ENCODE measurements at regions not wholly inside any gene's neighbourhood (a gene's known extent, or its start where the extent isn't known, plus 50 kb on each side); places are given as distances from the start of the nearest gene placed in this dataset.
A peak's percentile ranks its signal among the peaks of the same experiment; 100 is the strongest.

- H3K9me3 ChIP-seq (ENCODE audit: low read depth, low read length) = no peaks in the 10 kb centered on the region
- no peaks in the 10 kb centered on the region for H3K36me3 ChIP-seq (ENCODE audit: insufficient read depth, low read length)
- H3K4me3 ChIP-seq = no peak overlapping the region
- no peak for DNase-seq (ENCODE audit: low read depth, low spot score)
- no peak for TF ChIP-seq EZH2 (IDR thresholded peaks at IDR 0.05)
- no peak for TF ChIP-seq FOXP2 (optimal IDR thresholded peaks at IDR 0.05; ENCODE audit: control extremely low read depth, extremely low read length, insufficient read depth)
- no peak overlapping the region for H3K27ac ChIP-seq
- H3K9ac ChIP-seq (ENCODE audit: insufficient read length) = no peak overlapping the region
Observed at GRCh38 chr2:3954261-3954660, 250.9 kb downstream of the DCDC2C start.

DNA sequence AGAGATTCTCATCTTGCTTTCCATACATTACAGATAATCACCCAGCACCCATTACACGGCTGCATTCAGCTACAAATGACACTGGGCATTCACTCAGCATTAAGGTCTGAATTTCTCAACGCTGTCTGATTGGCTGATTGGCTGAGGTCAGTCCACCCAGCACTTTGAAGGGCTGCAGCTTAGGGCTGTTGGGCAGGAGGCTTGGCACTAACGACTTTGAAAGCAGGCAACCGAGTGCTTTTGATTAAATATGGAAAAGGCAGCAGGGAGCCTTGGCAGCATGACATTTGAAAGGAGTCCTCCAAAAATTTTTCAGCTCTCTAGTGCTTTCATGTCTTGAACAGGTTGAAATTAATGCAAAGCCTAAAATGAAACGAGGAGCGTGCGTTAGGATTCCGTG, 253.0 kb downstream of the DCDC2C start:
- peak overlapping the region; percentile 48 for H3K4me3 ChIP-seq
- no peaks in the 10 kb centered on the region for H3K36me3 ChIP-seq (ENCODE audit: insufficient read depth, low read length)
- TF ChIP-seq POLR2AphosphoS5 (IDR thresholded peaks at IDR 0.05; ENCODE audit: borderline replicate concordance, low read depth, low read length) = no peak
- no peak for TF ChIP-seq FOXP2 (optimal IDR thresholded peaks at IDR 0.05; ENCODE audit: control extremely low read depth, extremely low read length, insufficient read depth)
- TF ChIP-seq EZH2 (IDR thresholded peaks at IDR 0.05) = no peak
- H3K27ac ChIP-seq = peak overlapping the region; percentile 42; the same call in 1 of the 2 replicates
- DNase-seq (ENCODE audit: low read depth, low spot score) = no peak
- no peaks in the 10 kb centered on the region for H3K9me3 ChIP-seq (ENCODE audit: low read depth, low read length)
- no peak overlapping the region for H3K9ac ChIP-seq (ENCODE audit: insufficient read length)

- Histone ChIP-seq H3K27ac (peak overlapping the region; percentile 42; the same call in 1 of the 2 replicates), H3K36me3 (ENCODE audit: insufficient read depth, low read length) (no peaks in the 10 kb centered on the region), H3K9ac (ENCODE audit: insufficient read length) (no peak overlapping the region), H3K9me3 (ENCODE audit: low read depth, low read length) (no peaks in the 10 kb centered on the region), H3K4me3 (peak overlapping the region; percentile 48)
- TF ChIP-seq FOXP2 (optimal IDR thresholded peaks at IDR 0.05; ENCODE audit: control extremely low read depth, extremely low read length, insufficient read depth) = no peak
- TF ChIP-seq EZH2 (IDR thresholded peaks at IDR 0.05) = no peak
- no peak for TF ChIP-seq POLR2AphosphoS5 (IDR thresholded peaks at IDR 0.05; ENCODE audit: borderline replicate concordance, low read depth, low read length)
- DNase-seq (ENCODE audit: low read depth, low spot score) = no peak
Observed at GRCh38 chr2:3956892-3957291, 253.5 kb downstream of the DCDC2C start.

GRCh38 chr2:3958465-3958864, 255.1 kb downstream of the DCDC2C start:
- no peak overlapping the region for H3K4me3 ChIP-seq

GRCh38 chr2:3958969-3959368, 255.6 kb downstream of the DCDC2C start:
- Histone ChIP-seq H3K9ac (ENCODE audit: insufficient read length) (no peak overlapping the region), H3K27ac (no peak overlapping the region), H3K4me3 (no peak overlapping the region), H3K9me3 (ENCODE audit: low read depth, low read length) (no peaks in the 10 kb centered on the region), H3K36me3 (ENCODE audit: insufficient read depth, low read length) (no peaks in the 10 kb centered on the region)
- no peak for DNase-seq (ENCODE audit: low read depth, low spot score)
- no peak for TF ChIP-seq EZH2 (IDR thresholded peaks at IDR 0.05)
- no peak for TF ChIP-seq FOXP2 (optimal IDR thresholded peaks at IDR 0.05; ENCODE audit: control extremely low read depth, extremely low read length, insufficient read depth)
- no peak for TF ChIP-seq POLR2AphosphoS5 (IDR thresholded peaks at IDR 0.05; ENCODE audit: borderline replicate concordance, low read depth, low read length)

More at GRCh38 chr2:3958465-3958864, 255.1 kb downstream of the DCDC2C start:
- no peak for DNase-seq (ENCODE audit: low read depth, low spot score)
- no peaks in the 10 kb centered on the region for H3K36me3 ChIP-seq (ENCODE audit: insufficient read depth, low read length)
- H3K27ac ChIP-seq = no peak overlapping the region
- TF ChIP-seq FOXP2 (optimal IDR thresholded peaks at IDR 0.05; ENCODE audit: control extremely low read depth, extremely low read length, insufficient read depth) = no peak
- TF ChIP-seq EZH2 (IDR thresholded peaks at IDR 0.05) = no peak
- TF ChIP-seq POLR2AphosphoS5 (IDR thresholded peaks at IDR 0.05; ENCODE audit: borderline replicate concordance, low read depth, low read length) = no peak
- H3K9me3 ChIP-seq (ENCODE audit: low read depth, low read length) = no peaks in the 10 kb centered on the region
- H3K9ac ChIP-seq (ENCODE audit: insufficient read length) = no peak overlapping the region

DNA sequence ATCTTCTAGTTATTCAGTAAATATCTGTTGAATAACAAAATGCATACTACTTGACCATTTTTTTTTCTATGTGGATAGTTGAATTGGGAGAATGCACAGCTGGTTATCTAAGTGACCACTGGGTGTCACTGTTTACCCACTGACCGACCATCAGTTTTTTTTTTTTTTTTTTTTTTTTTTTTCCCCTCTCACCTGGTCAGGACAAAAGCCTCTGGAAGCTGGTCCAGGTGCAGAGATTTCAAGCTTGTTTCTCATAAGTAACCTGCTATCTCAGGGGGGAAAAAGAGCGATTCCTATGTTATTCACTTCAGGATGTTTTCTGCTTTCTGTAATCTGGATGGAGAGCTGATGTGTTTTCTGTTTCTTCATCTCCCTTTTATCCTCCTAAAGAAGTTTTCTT, 256.0 kb downstream of the DCDC2C start:
- Histone ChIP-seq H3K27ac (peak overlapping the region; percentile 82), H3K9ac (ENCODE audit: insufficient read length) (no peak overlapping the region), H3K4me3 (no peak overlapping the region), H3K9me3 (ENCODE audit: low read depth, low read length) (no peaks in the 10 kb centered on the region), H3K36me3 (ENCODE audit: insufficient read depth, low read length) (no peaks in the 10 kb centered on the region)
- no peak for TF ChIP-seq EZH2 (IDR thresholded peaks at IDR 0.05)
- peak; percentile 26 for DNase-seq (ENCODE audit: low read depth, low spot score)

DNA sequence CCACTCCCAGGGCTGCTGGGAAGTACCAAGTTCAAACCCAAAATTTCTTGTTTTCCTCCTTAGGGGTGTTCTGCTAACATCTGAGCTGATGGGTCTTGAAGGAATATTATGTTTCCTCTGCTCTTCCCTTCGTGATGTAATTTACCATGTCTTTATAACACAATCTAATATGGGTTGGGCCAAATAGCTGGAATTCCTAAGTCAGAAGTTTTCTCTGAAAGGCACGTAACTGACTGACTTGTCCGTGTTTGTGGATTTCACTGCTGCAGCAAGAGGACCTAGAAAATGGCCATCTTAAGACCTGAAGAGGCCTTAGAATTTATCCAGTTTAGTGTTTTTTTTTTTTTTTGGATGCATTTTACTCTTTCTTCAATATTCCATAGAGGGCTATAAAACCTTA, 256.7 kb downstream of the DCDC2C start:
- DNase-seq (ENCODE audit: low read depth, low spot score) = no peak
- Histone ChIP-seq H3K36me3 (ENCODE audit: insufficient read depth, low read length) (no peaks in the 10 kb centered on the region), H3K9me3 (ENCODE audit: low read depth, low read length) (no peaks in the 10 kb centered on the region), H3K27ac (peak overlapping the region; percentile 82), H3K9ac (ENCODE audit: insufficient read length) (peak overlapping the region; percentile 33), H3K4me3 (peak overlapping the region; percentile 27)
- no peak for TF ChIP-seq FOXP2 (optimal IDR thresholded peaks at IDR 0.05; ENCODE audit: control extremely low read depth, extremely low read length, insufficient read depth)
- TF ChIP-seq EZH2 (IDR thresholded peaks at IDR 0.05) = no peak
- no peak for TF ChIP-seq POLR2AphosphoS5 (IDR thresholded peaks at IDR 0.05; ENCODE audit: borderline replicate concordance, low read depth, low read length)

- no peak overlapping the region for H3K9ac ChIP-seq (ENCODE audit: insufficient read length)
- no peak overlapping the region for H3K4me3 ChIP-seq
- DNase-seq (ENCODE audit: low read depth, low spot score) = no peak
- TF ChIP-seq POLR2AphosphoS5 (IDR thresholded peaks at IDR 0.05; ENCODE audit: borderline replicate concordance, low read depth, low read length) (no peak), EZH2 (IDR thresholded peaks at IDR 0.05) (no peak), FOXP2 (optimal IDR thresholded peaks at IDR 0.05; ENCODE audit: control extremely low read depth, extremely low read length, insufficient read depth) (no peak)
- no peak overlapping the region for H3K27ac ChIP-seq
- no peaks in the 10 kb centered on the region for H3K36me3 ChIP-seq (ENCODE audit: insufficient read depth, low read length)
- no peaks in the 10 kb centered on the region for H3K9me3 ChIP-seq (ENCODE audit: low read depth, low read length)
Observed at GRCh38 chr2:3962719-3963118, 259.3 kb downstream of the DCDC2C start.

DNA sequence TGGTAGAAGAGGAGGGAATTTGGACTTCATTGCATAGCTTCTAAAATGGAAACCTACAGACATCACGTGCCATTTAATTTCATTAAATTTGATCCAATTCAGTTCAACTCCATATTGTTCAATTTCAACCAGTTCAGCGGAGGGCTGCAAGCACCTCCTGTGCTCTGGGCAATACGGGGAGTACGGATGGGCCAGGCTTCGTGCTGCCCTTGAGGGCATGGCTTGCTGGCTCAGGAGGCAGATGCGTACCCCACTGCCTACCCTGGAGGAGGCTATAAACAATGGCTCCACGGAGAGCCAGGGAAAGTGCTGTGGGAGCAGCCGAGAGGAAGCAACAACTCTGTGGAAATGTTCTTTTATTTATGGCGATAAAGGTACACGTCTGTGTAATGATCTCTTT, 261.8 kb downstream of the DCDC2C start:
- H3K4me3 ChIP-seq = no peak overlapping the region
- TF ChIP-seq POLR2AphosphoS5 (IDR thresholded peaks at IDR 0.05; ENCODE audit: borderline replicate concordance, low read depth, low read length) (no peak), FOXP2 (optimal IDR thresholded peaks at IDR 0.05; ENCODE audit: control extremely low read depth, extremely low read length, insufficient read depth) (no peak), EZH2 (IDR thresholded peaks at IDR 0.05) (no peak)
- H3K27ac ChIP-seq = no peak overlapping the region
- no peak for DNase-seq (ENCODE audit: low read depth, low spot score)
- no peaks in the 10 kb centered on the region for H3K9me3 ChIP-seq (ENCODE audit: low read depth, low read length)
- H3K36me3 ChIP-seq (ENCODE audit: insufficient read depth, low read length) = no peaks in the 10 kb centered on the region
- H3K9ac ChIP-seq (ENCODE audit: insufficient read length) = no peak overlapping the region
